Body of pancreas (tissue), 4 donors: ENCODE measurements at regions not wholly inside any gene's neighbourhood (a gene's known extent, or its start where the extent isn't known, plus 50 kb on each side); places are given as distances from the start of the nearest gene placed in this dataset.

Experiments used
- ATAC-seq: fragments of 150-250 bp; one replicate; pipeline ENCODE4 v1.9.1; 2016
- DNase-seq, 4 donors: peaks; one replicate each; pipeline ENCODE4 v3.0.0-alpha.2; 2019
- H3K27ac ChIP-seq, 4 donors: fragments of 200-600 bp; sonication (generic); 1 replicate in 3 of 4; 2 replicates in 1 of 4; pipeline versions ENCODE4 v1.5.1 to v1.6.1; 2016 to 2019; ENCODE audit warnings: mild to moderate bottlenecking in 1 of 4, mixed read lengths in 1 of 4, moderate library complexity in 1 of 4
- H3K27me3 ChIP-seq, 2 donors: fragments of 200-600 bp; sonication (generic); one replicate each; pipeline ENCODE4 v1.6.0; 2016; ENCODE audit warnings: mild to moderate bottlenecking in 1 of 2
- H3K36me3 ChIP-seq, 2 donors: fragments of 200-600 bp; sonication (generic); replicated peaks in 1 of 2; 2 replicates each; pipeline ENCODE4 v1.5.1; 2016; ENCODE audit warnings: low read depth in 2 of 2; ENCODE audit not compliant: insufficient read depth in 1 of 2
- H3K4me1 ChIP-seq: fragments of 200-600 bp; sonication (generic); one replicate; pipeline ENCODE4 v1.6.0; 2016
- H3K4me3 ChIP-seq, 2 donors: fragments of 200-600 bp; sonication (generic); 1 replicate in 1 of 2; 2 replicates in 1 of 2; pipeline ENCODE4 v1.5.1; 2016 to 2019
- H3K9me3 ChIP-seq, 3 donors: fragments of 200-600 bp; sonication (generic); 1 replicate in 2 of 3; 2 replicates in 1 of 3; pipeline ENCODE4 v1.5.1; 2016
- POLR2A ChIP-seq, 3 donors: fragments of 450-650 bp; IDR thresholded peaks; one replicate each; pipeline ENCODE4 v1.6.1; 2016; ENCODE audit warnings: antibody characterized with exemption in 3 of 3, mild to moderate bottlenecking in 2 of 3
- WGBS, 2 donors: methylation state at CpG; one replicate each; pipeline ENCODE4 v1.1.5; 2017; 5-methylcytosine and 5-hydroxymethylcytosine counted together
- intact Hi-C: fragments of 100-400 bp; cut with DNase I; formaldehyde crosslinking; loops from one replicate; pipeline ENCODE4 v1.15.1; 2023
- TF ChIP-seq, protein P1 (sequence below), 7 experiments: fragments of 450-650 bp in 4 of 7; fragments of 200-600 bp in 3 of 7; sonication (generic) in 3 of 7; IDR thresholded peaks; one replicate each; pipeline ENCODE4 v1.5.1; 2016 to 2019; ENCODE audit warnings: antibody characterized with exemption in 7 of 7

DNA sequence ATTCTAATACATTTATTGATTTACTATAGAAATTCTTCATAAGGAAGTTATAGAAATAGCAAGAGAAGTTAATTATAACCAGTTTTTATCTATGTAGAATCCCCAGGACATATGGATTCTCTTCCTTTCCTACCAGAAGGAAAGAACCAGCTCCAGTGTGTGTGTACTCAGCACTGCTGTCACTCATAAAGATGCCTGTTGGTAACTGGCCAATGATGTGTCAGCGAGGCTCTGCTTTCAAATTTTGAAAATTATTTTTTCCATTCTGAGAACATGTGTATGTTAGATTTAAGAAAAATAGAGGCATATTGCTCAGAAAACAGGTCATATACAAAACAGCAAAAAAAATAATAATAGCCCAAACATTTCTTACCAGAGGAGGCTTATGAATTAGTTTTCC, 814.8 kb upstream of the IGFBP7 start:
- no peaks in the 10 kb centered on the region for H3K9me3 ChIP-seq
- TF ChIP-seq POLR2A (IDR thresholded peaks at IDR 0.05) = no peak
- TF ChIP-seq, protein P1, sequence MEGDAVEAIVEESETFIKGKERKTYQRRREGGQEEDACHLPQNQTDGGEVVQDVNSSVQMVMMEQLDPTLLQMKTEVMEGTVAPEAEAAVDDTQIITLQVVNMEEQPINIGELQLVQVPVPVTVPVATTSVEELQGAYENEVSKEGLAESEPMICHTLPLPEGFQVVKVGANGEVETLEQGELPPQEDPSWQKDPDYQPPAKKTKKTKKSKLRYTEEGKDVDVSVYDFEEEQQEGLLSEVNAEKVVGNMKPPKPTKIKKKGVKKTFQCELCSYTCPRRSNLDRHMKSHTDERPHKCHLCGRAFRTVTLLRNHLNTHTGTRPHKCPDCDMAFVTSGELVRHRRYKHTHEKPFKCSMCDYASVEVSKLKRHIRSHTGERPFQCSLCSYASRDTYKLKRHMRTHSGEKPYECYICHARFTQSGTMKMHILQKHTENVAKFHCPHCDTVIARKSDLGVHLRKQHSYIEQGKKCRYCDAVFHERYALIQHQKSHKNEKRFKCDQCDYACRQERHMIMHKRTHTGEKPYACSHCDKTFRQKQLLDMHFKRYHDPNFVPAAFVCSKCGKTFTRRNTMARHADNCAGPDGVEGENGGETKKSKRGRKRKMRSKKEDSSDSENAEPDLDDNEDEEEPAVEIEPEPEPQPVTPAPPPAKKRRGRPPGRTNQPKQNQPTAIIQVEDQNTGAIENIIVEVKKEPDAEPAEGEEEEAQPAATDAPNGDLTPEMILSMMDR (IDR thresholded peaks at IDR 0.05) = no peak
- H3K36me3 ChIP-seq = no peaks in the 10 kb centered on the region
- no peak for ATAC-seq
- no peaks in the 10 kb centered on the region for H3K27me3 ChIP-seq
- no peaks in the 10 kb centered on the region for H3K4me1 ChIP-seq
- WGBS, 2 donors = 64 to 72% methylated on average over 1 of the region's 1 CpG
- H3K27ac ChIP-seq = no peak overlapping the region
- no peak overlapping the region for H3K4me3 ChIP-seq
- intact Hi-C loops = no loop called here
- no peak for DNase-seq

DNA sequence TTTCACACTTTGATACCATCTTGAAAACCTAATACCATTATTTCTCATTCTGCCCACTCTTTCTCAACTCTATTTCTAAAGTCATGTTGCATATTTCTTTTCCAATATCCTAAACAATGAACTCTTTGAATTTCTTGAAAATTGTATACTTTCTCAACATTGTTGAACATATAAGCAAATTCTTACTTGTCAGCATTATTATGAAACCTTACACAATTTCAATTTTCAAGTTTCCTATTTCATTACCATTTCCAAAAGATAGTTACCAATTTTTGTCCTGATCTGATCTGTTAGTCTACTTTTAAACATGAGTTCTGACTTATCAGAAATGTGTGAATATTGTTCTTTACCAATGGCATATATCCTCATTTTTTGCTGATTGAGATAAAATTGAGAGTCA, 806.3 kb upstream of the IGFBP7 start:
- no peak for DNase-seq
- Histone ChIP-seq H3K27me3 (no peaks in the 10 kb centered on the region), H3K27ac (no peak overlapping the region), H3K4me1 (no peaks in the 10 kb centered on the region), H3K36me3 (no peaks in the 10 kb centered on the region), H3K4me3 (no peak overlapping the region), H3K9me3 (no peaks in the 10 kb centered on the region)
- ATAC-seq = no peak
- intact Hi-C loops = no loop called here
- no peak for TF ChIP-seq POLR2A (IDR thresholded peaks at IDR 0.05)
- TF ChIP-seq, protein P1 (IDR thresholded peaks at IDR 0.05) = no peak

DNA sequence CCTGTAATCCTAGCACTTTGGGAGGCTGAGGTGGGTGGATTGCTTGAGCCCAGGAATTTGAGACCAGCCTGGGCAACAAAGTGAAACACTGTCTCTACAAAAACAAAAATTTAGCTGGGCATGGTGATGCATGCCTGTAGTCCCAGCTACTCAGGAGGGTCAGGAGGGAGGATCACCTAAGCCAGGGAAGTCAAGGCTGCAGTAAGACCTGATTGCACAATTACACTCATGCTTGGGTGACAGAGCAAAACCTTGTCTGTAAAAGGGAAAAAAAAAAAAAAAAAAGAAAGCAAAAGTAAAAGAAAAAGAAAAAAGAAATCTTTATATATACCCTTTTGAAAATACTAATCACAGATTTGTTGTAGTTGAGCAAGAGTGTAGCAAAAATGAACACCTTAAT, 801.0 kb upstream of the IGFBP7 start:
- DNase-seq = no peak
- TF ChIP-seq, protein P1 (IDR thresholded peaks at IDR 0.05) = no peak
- TF ChIP-seq POLR2A (IDR thresholded peaks at IDR 0.05) = no peak
- Histone ChIP-seq H3K27me3 (no peaks in the 10 kb centered on the region), H3K4me3 (no peak overlapping the region), H3K4me1 (no peaks in the 10 kb centered on the region), H3K27ac (no peak overlapping the region), H3K36me3 (no peaks in the 10 kb centered on the region), H3K9me3 (no peaks in the 10 kb centered on the region)
- intact Hi-C loops = no loop called here
- no peak for ATAC-seq

DNA sequence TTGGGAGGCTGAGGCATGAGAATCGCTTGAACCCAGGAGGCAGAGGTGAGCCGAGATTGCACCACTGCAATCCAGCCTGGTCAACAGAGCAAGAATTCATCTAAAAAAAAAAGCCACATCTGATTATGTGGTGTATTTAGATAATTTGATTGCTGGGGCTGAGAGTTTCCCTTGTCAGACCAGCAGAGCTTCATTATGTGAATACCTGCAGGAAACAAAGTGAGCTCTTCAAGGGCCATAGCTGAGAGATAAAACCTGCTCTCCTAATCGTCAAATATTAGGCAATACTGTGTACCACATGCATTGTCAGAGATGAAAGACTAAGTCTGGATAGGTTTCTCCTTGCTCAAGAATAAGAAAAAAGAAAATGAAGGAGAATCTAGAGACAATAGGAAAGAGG, 800.0 kb upstream of the IGFBP7 start:
- DNase-seq (no peak), ATAC-seq (no peak)
- H3K9me3 ChIP-seq = no peaks in the 10 kb centered on the region
- no peak overlapping the region for H3K4me3 ChIP-seq
- TF ChIP-seq, protein P1 (IDR thresholded peaks at IDR 0.05) = no peak
- no peak for TF ChIP-seq POLR2A (IDR thresholded peaks at IDR 0.05)
- WGBS, 2 donors = 73% methylated on average over 3 of the region's 3 CpGs
- intact Hi-C loops = no loop called here
- no peaks in the 10 kb centered on the region for H3K36me3 ChIP-seq
- H3K27ac ChIP-seq = no peak overlapping the region
- no peaks in the 10 kb centered on the region for H3K4me1 ChIP-seq
- H3K27me3 ChIP-seq = no peaks in the 10 kb centered on the region

DNA sequence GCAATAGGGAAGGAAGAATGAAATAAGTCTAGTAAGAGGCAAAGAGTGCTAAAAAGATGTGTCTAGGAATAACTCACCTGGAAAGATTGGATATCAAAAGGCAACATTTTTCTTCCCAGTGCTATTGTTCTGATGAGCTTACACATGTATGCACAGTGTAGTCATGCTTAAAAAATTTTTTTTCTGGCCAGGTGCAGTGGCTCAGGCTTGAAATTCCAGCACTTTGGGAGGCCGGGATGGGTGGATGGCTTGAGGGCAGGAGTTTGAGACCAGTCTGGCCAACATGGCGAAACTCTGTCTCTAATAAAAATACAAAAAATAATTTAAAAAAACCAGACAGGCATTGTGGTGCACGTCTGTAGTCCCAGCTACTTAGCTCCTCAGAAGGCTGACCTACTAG, 795.8 kb upstream of the IGFBP7 start:
- WGBS, 2 donors = 71 to 79% methylated on average over 3 of the region's 3 CpGs
- ATAC-seq = no peak

More for the DNA sequence above, 795.8 kb upstream of the IGFBP7 start:
- no peak for DNase-seq
- no peaks in the 10 kb centered on the region for H3K4me1 ChIP-seq
- no peak overlapping the region for H3K27ac ChIP-seq
- TF ChIP-seq, protein P1 (IDR thresholded peaks at IDR 0.05) = no peak
- no peak for TF ChIP-seq POLR2A (IDR thresholded peaks at IDR 0.05)
- no peaks in the 10 kb centered on the region for H3K36me3 ChIP-seq
- intact Hi-C loops = no loop called here
- H3K9me3 ChIP-seq = no peaks in the 10 kb centered on the region
- no peaks in the 10 kb centered on the region for H3K27me3 ChIP-seq
- no peak overlapping the region for H3K4me3 ChIP-seq
